CD8-positive, alpha-beta memory T cell (primary cell): ENCODE measurements at regions not wholly inside any gene's neighbourhood (a gene's known extent, or its start where the extent isn't known, plus 50 kb on each side); places are given as distances from the start of the nearest gene placed in this dataset.

ENCODE experiments used
- CTCF ChIA-PET: fragments of 350-600 bp; sonication (Branson Sonifier 250); formaldehyde crosslinking; loops from one replicate; lab custom pipeline; 2021; ENCODE audit warnings: antibody characterized with exemption; lab: Charles Lee
- POLR2A ChIA-PET: fragments of 350-600 bp; sonication (Branson Sonifier 250); formaldehyde crosslinking; loops from one replicate; lab custom pipeline; 2021; ENCODE audit warnings: antibody characterized with exemption; lab: Charles Lee
- DNase-seq, 5 donors: peaks; one replicate each; pipeline versions ENCODE4 v3.0.0 to v3.0.0-alpha.2; 2020 to 2022; ENCODE audit warnings: mixed read lengths in 1 of 5
- H3K27ac ChIP-seq: one replicate; pipeline ENCODE4 v1.7.0; 2013; ENCODE audit warnings: low read depth, mild to moderate bottlenecking, low read length, moderate library complexity
- H3K27me3 ChIP-seq: 2 replicates; pipeline ENCODE4 v1.7.0; 2013; ENCODE audit warnings: low read length, mild to moderate bottlenecking; ENCODE audit not compliant: insufficient read depth, poor library complexity, severe bottlenecking
- H3K36me3 ChIP-seq: 2 replicates; pipeline ENCODE4 v1.7.0; 2013; ENCODE audit warnings: mild to moderate bottlenecking, low read length, moderate library complexity; ENCODE audit not compliant: insufficient read depth
- H3K4me1 ChIP-seq: 2 replicates; pipeline ENCODE4 v1.7.0; 2013; ENCODE audit warnings: mild to moderate bottlenecking, low read length, moderate library complexity; ENCODE audit not compliant: insufficient read depth
- H3K4me3 ChIP-seq: 2 replicates; pipeline ENCODE4 v1.7.0; 2013; ENCODE audit warnings: mild to moderate bottlenecking, low read length
- H3K9me3 ChIP-seq: 2 replicates; pipeline ENCODE4 v1.7.0; 2013; ENCODE audit warnings: mild to moderate bottlenecking, low read length
- H3K27ac Mint-ChIP-seq, 8 donors: one replicate each; pipeline ENCODE4 v1.8.0; 2020 to 2021; ENCODE audit warnings: mixed read lengths in 8 of 8, mild to moderate bottlenecking in 6 of 8, inconsistent platforms in 3 of 8, moderate library complexity in 3 of 8
- H3K27me3 Mint-ChIP-seq, 2 donors: one replicate each; pipeline ENCODE4 v1.8.0; 2020 to 2021; ENCODE audit warnings: mixed read lengths in 2 of 2, mild to moderate bottlenecking in 1 of 2, moderate library complexity in 1 of 2
- H3K36me3 Mint-ChIP-seq, 3 donors: one replicate each; pipeline ENCODE4 v1.8.0; 2020 to 2021; ENCODE audit warnings: mixed read lengths in 3 of 3, inconsistent platforms in 1 of 3, mild to moderate bottlenecking in 1 of 3
- H3K4me1 Mint-ChIP-seq, 3 donors: one replicate each; pipeline ENCODE4 v1.8.0; 2020 to 2021; ENCODE audit warnings: mixed read lengths in 3 of 3, inconsistent platforms in 1 of 3, mild to moderate bottlenecking in 1 of 3
- H3K4me3 Mint-ChIP-seq, 7 donors: one replicate each; pipeline ENCODE4 v1.8.0; 2020 to 2021; ENCODE audit warnings: mixed read lengths in 7 of 7, mild to moderate bottlenecking in 6 of 7, moderate library complexity in 4 of 7, inconsistent platforms in 2 of 7
- H3K9me3 Mint-ChIP-seq, 5 donors: one replicate each; pipeline ENCODE4 v1.8.0; 2020 to 2022; ENCODE audit warnings: mixed read lengths in 5 of 5, mild to moderate bottlenecking in 3 of 5, moderate library complexity in 2 of 5, inconsistent platforms in 1 of 5

DNA sequence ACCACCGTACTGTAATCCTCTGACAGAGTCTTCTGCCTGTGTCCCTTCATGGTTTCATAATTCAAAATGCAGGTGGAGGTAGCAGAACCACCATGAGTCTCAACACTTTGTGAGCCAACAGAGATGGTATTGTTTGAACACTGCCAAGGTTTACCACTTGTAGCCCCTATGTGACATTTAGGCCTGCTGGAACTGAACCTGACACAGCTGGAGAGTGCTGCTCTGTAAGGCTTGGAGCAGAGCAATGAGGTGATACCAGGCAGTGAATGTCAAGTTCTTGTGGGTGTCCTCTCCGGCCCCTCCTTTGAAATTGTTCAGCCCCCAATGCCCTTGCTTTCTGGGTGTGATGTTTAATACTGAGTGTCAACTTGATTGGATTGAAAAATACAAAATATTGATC, 1042.9 kb downstream of the ARAP2 start:
- POLR2A ChIA-PET = no interaction called here
- no peaks in the 10 kb centered on the region for H3K36me3 Mint-ChIP-seq

DNA sequence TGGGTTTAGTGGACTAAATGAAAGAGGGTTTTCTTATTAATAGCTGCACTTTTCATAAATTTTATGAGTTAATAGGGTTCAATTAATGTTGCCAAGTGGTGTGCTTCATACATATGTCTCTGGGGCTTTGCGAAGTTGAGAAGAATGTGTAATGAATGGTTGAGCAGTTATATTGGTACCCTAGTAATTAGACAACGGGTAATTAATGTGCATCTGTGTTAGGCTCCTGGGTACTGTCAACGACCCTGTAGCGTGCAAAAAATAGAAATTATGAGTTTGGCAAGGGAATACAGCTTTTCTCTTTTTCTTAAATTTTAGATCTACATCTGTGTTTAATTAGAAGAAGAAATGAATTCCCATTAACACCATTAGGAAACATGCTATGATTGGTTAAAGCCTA, 1027.7 kb downstream of the ARAP2 start:
- H3K4me1 ChIP-seq = no peaks in the 10 kb centered on the region
- H3K9me3 Mint-ChIP-seq = no peaks in the 10 kb centered on the region
- H3K36me3 ChIP-seq = no peaks in the 10 kb centered on the region
- no peak overlapping the region for H3K27ac ChIP-seq
- no peak for DNase-seq
- H3K27me3 ChIP-seq = no peaks in the 10 kb centered on the region
- H3K4me1 Mint-ChIP-seq = no peaks in the 10 kb centered on the region
- ChIA-PET POLR2A (no interaction called here), CTCF (no interaction called here)
- H3K9me3 ChIP-seq = no peaks in the 10 kb centered on the region
- H3K27ac Mint-ChIP-seq = no peak overlapping the region
- H3K4me3 Mint-ChIP-seq = no peak overlapping the region
- no peaks in the 10 kb centered on the region for H3K27me3 Mint-ChIP-seq
- no peak overlapping the region for H3K4me3 ChIP-seq
- H3K36me3 Mint-ChIP-seq = no peaks in the 10 kb centered on the region

More for the DNA sequence above, 1042.9 kb downstream of the ARAP2 start:
- H3K27ac Mint-ChIP-seq = no peak overlapping the region
- no peak for DNase-seq
- Histone ChIP-seq H3K36me3 (no peaks in the 10 kb centered on the region), H3K27ac (no peak overlapping the region), H3K4me1 (no peaks in the 10 kb centered on the region), H3K4me3 (no peak overlapping the region), H3K27me3 (no peaks in the 10 kb centered on the region), H3K9me3 (no peaks in the 10 kb centered on the region)
- H3K27me3 Mint-ChIP-seq = peaks cover 0 to 2% of the 10 kb centered on the region in 2 donors
- no peaks in the 10 kb centered on the region for H3K4me1 Mint-ChIP-seq
- CTCF ChIA-PET = no interaction called here
- peaks cover 0 to 2% (median 0%) of the 10 kb centered on the region in 5 donors for H3K9me3 Mint-ChIP-seq
- H3K4me3 Mint-ChIP-seq = no peak overlapping the region

DNA sequence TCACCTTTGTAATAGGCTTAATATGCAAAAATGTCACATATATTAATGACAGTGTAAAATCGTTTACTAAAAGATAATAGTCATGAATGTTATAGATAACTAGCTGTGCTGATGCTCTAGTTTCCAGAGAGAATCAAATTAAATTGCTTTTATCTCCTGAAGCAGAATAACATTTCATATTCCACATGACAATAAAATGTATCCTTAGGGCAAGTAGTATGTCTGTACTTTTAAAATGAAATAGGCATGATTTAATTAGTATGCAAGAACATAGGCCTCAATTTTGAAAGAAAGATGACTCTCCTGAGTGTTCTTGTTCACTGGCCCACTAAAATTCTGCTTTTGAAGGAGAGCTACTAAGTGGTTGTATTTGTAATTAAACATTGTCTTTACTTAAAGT, 1027.0 kb downstream of the ARAP2 start:
- no peak overlapping the region for H3K27ac ChIP-seq

DNA sequence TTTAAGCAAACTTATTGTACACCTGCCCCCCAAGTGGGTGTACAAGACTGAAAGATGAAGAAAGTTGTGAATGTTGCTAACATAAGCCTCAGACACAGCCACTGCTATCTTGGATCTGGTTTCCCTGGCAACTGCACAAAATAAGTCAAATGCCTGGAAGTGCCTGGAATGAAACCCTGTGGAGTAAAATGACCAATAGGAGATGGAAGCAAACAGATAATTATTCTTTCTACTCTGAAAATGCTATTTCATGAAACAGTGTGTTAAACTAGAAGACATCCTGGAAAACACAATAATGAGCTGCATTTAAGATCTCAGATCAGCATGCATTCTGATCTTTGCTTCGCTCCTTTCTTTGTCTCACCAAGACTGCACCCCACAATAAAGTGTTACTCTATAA, 1016.0 kb downstream of the ARAP2 start:
- ChIA-PET POLR2A (no interaction called here), CTCF (no interaction called here)
- Mint-ChIP-seq H3K27me3 (no peaks in the 10 kb centered on the region), H3K36me3 (no peaks in the 10 kb centered on the region), H3K4me3 (no peak overlapping the region), H3K27ac (no peak overlapping the region), H3K9me3 (peaks cover 0 to 2% (median 0%) of the 10 kb centered on the region in 5 donors), H3K4me1 (no peaks in the 10 kb centered on the region)
- no peak overlapping the region for H3K27ac ChIP-seq
- DNase-seq = no peak
- H3K4me3 ChIP-seq = no peak overlapping the region
- no peaks in the 10 kb centered on the region for H3K9me3 ChIP-seq
- no peaks in the 10 kb centered on the region for H3K4me1 ChIP-seq
- H3K27me3 ChIP-seq = no peaks in the 10 kb centered on the region
- no peaks in the 10 kb centered on the region for H3K36me3 ChIP-seq

More for the DNA sequence above, 1027.0 kb downstream of the ARAP2 start:
- Mint-ChIP-seq H3K4me3 (no peak overlapping the region), H3K9me3 (no peaks in the 10 kb centered on the region), H3K27me3 (no peaks in the 10 kb centered on the region), H3K36me3 (no peaks in the 10 kb centered on the region), H3K4me1 (no peaks in the 10 kb centered on the region), H3K27ac (no peak overlapping the region)
- no peaks in the 10 kb centered on the region for H3K9me3 ChIP-seq
- ChIA-PET CTCF (no interaction called here), POLR2A (no interaction called here)
- no peaks in the 10 kb centered on the region for H3K27me3 ChIP-seq
- no peaks in the 10 kb centered on the region for H3K36me3 ChIP-seq
- no peaks in the 10 kb centered on the region for H3K4me1 ChIP-seq
- DNase-seq = no peak
- H3K4me3 ChIP-seq = no peak overlapping the region

DNA sequence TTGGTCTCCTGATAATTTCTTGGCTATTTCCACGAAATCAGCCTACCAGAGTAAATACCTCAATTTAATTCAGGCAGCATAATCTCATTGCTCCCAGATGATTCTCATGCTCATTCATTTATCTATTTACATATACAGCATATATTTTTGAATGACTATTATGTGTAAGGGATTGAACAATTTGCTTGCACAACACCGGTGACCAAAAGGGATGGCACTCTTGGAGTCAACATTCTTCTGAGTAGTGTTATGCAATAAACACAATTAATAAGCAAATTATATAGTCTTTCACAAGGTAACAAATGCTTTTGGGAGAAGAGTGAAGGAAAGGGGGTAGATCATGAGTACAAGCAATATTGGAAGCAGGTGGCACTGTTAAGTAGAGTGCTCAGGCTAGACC, 1015.3 kb downstream of the ARAP2 start:
- H3K27me3 ChIP-seq = no peaks in the 10 kb centered on the region
- H3K27ac ChIP-seq = no peak overlapping the region
- no peaks in the 10 kb centered on the region for H3K4me1 Mint-ChIP-seq
- CTCF ChIA-PET = no interaction called here
- no peak for DNase-seq
- H3K4me3 Mint-ChIP-seq = no peak overlapping the region
- H3K4me1 ChIP-seq = no peaks in the 10 kb centered on the region
- no peaks in the 10 kb centered on the region for H3K27me3 Mint-ChIP-seq
- no peak overlapping the region for H3K27ac Mint-ChIP-seq
- H3K9me3 Mint-ChIP-seq = peaks cover 0 to 2% (median 0%) of the 10 kb centered on the region in 5 donors
- H3K36me3 Mint-ChIP-seq = no peaks in the 10 kb centered on the region
- H3K9me3 ChIP-seq = no peaks in the 10 kb centered on the region
- POLR2A ChIA-PET = no interaction called here
- H3K36me3 ChIP-seq = no peaks in the 10 kb centered on the region
- H3K4me3 ChIP-seq = no peak overlapping the region

DNA sequence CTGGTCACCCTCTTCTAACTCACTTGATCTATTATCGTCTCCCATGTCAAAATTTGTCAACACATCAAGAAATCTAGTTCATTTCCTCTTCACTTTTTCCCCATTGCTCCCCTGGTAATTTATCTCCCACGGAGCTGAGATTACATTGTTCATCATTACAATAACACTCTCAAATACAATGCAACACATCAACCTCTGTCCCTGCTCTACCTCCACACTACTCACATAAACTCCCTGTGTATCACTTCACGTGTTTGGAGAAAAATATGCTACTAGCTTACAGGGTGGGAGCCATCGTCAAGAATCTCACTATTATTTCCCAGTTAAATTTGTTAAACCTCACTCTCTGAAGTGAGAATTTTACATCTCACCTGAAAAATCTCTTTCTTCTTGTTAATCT, 1006.4 kb downstream of the ARAP2 start:
- H3K36me3 ChIP-seq = no peaks in the 10 kb centered on the region
- H3K9me3 ChIP-seq = no peaks in the 10 kb centered on the region
- no peak overlapping the region for H3K27ac ChIP-seq

DNA sequence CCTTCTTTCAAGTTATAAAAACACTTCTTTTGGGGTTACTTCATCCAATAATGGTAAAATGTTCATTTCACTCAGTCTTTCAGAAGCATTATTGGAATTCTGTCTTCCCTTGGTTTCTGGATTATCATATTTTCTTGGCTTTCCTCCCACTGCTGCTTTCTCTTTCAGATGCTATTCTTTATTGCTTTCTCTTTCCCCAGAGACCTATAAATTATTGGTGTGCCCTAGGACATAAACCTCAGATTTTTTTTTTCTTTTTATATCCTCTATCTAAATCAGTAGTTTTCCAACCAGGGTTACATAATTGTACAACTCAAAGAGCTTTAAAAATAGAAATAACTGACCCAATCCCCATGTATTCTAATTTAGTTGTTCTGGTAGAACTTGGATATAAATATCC, 1005.5 kb downstream of the ARAP2 start:
- Mint-ChIP-seq H3K27ac (no peak overlapping the region), H3K36me3 (no peaks in the 10 kb centered on the region), H3K4me3 (no peak overlapping the region), H3K9me3 (peaks cover 0 to 11% (median 2%) of the 10 kb centered on the region in 5 donors), H3K27me3 (no peaks in the 10 kb centered on the region), H3K4me1 (no peaks in the 10 kb centered on the region)
- H3K27ac ChIP-seq = no peak overlapping the region
- H3K27me3 ChIP-seq = no peaks in the 10 kb centered on the region
- no peak overlapping the region for H3K4me3 ChIP-seq
- H3K36me3 ChIP-seq = no peaks in the 10 kb centered on the region
- ChIA-PET CTCF (no interaction called here), POLR2A (no interaction called here)
- no peaks in the 10 kb centered on the region for H3K4me1 ChIP-seq
- no peak for DNase-seq
- H3K9me3 ChIP-seq = no peaks in the 10 kb centered on the region

More for the DNA sequence above, 1006.4 kb downstream of the ARAP2 start:
- Mint-ChIP-seq H3K27me3 (no peaks in the 10 kb centered on the region), H3K36me3 (no peaks in the 10 kb centered on the region), H3K9me3 (peaks cover 0 to 11% (median 2%) of the 10 kb centered on the region in 5 donors), H3K4me1 (no peaks in the 10 kb centered on the region), H3K4me3 (no peak overlapping the region), H3K27ac (no peak overlapping the region)
- ChIA-PET CTCF (no interaction called here), POLR2A (no interaction called here)
- Histone ChIP-seq H3K27me3 (no peaks in the 10 kb centered on the region), H3K4me1 (no peaks in the 10 kb centered on the region), H3K4me3 (no peak overlapping the region)
- no peak for DNase-seq

DNA sequence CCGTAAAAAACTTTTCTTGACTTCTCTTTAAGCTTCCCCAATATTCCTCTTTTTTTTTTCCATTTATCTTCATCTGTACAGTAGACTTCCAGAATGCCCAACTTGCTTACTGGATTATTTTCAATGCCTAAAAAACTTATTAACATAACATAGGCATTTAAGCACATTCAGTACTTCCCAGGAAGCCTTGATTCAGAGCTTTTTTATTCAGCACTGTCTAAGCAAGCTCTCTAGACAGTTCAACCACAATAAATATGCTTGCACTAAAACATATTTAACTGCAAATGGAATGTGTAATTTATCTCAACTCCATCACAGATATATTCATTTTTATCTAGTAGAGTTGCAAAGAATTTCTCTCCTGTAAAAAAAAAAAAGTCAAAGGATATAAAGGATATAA, 997.8 kb downstream of the ARAP2 start:
- POLR2A ChIA-PET = no interaction called here
- H3K4me1 Mint-ChIP-seq = no peaks in the 10 kb centered on the region
- H3K36me3 ChIP-seq = no peaks in the 10 kb centered on the region
- H3K9me3 Mint-ChIP-seq = peaks cover 0 to 2% (median 2%) of the 10 kb centered on the region in 5 donors
- no peaks in the 10 kb centered on the region for H3K4me1 ChIP-seq
- no peak for DNase-seq
- no peaks in the 10 kb centered on the region for H3K27me3 ChIP-seq
- CTCF ChIA-PET = no interaction called here
- H3K27ac ChIP-seq = no peak overlapping the region
- H3K27me3 Mint-ChIP-seq = no peaks in the 10 kb centered on the region
- no peak overlapping the region for H3K4me3 ChIP-seq
- no peak overlapping the region for H3K4me3 Mint-ChIP-seq
- no peaks in the 10 kb centered on the region for H3K36me3 Mint-ChIP-seq
- no peaks in the 10 kb centered on the region for H3K9me3 ChIP-seq
- no peak overlapping the region for H3K27ac Mint-ChIP-seq

DNA sequence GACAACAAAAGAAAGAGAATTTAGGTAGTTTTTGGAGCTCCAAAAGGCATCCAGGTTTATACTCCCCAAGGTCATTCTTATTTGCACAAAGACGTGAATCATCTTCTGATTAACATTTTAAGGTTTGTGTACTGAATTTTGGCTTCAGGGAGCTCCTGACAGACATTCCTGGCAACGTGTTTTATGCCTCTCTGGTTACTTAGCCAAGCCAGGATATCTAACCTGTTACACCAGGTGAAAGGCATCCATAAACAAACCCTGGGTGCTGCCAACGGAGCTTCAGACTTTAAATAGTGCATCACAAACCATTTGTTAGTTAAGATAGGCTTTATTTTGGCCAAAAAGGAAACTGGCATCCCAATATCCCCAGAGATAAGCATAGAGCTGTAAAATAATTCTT, 997.3 kb downstream of the ARAP2 start:
- Histone ChIP-seq H3K36me3 (no peaks in the 10 kb centered on the region), H3K9me3 (no peaks in the 10 kb centered on the region), H3K4me1 (no peaks in the 10 kb centered on the region), H3K27me3 (no peaks in the 10 kb centered on the region), H3K27ac (no peak overlapping the region), H3K4me3 (no peak overlapping the region)
- no peak overlapping the region for H3K27ac Mint-ChIP-seq
- H3K36me3 Mint-ChIP-seq = no peaks in the 10 kb centered on the region
- peaks cover 0 to 2% (median 2%) of the 10 kb centered on the region in 5 donors for H3K9me3 Mint-ChIP-seq
- POLR2A ChIA-PET = no interaction called here
- no peaks in the 10 kb centered on the region for H3K27me3 Mint-ChIP-seq
- CTCF ChIA-PET = no interaction called here
- H3K4me3 Mint-ChIP-seq = no peak overlapping the region
- no peak for DNase-seq
- H3K4me1 Mint-ChIP-seq = no peaks in the 10 kb centered on the region
